Activated CD8-positive, alpha-beta T cell treated with anti-CD3 and anti-CD28 coated beads, Interleukin-2, amount 10 ng/mL, durations not matched to agents 7 days and 5 days (primary cell): ENCODE measurements at regions not wholly inside any gene's neighbourhood (a gene's known extent, or its start where the extent isn't known, plus 50 kb on each side); places are given as distances from the start of the nearest gene placed in this dataset.
"Not testable (repeated sequence)": the region's sequence is repeated elsewhere in the genome, so short reads cannot be mapped to it uniquely, and the experiment has no call there.

Source experiments
- ATAC-seq: fragments of 150-1000 bp; cut with Tn5 transposase; one replicate; pipeline ENCODE4 v1.10.0; 2021; ENCODE audit warnings: moderate library complexity
- CTCF ChIA-PET: fragments of 350-600 bp; sonication (Branson Sonifier 250); formaldehyde crosslinking; loops from one replicate; lab custom pipeline; 2021; ENCODE audit warnings: antibody characterized with exemption; lab: Charles Lee
- POLR2A ChIA-PET: fragments of 350-600 bp; sonication (Branson Sonifier 250); formaldehyde crosslinking; loops from one replicate; lab custom pipeline; 2021; ENCODE audit warnings: antibody characterized with exemption; lab: Charles Lee
- DNase-seq: peaks from one replicate; pipeline ENCODE4 v3.0.0-alpha.2; 2020
- H3K27ac Mint-ChIP-seq: one replicate; pipeline ENCODE4 v1.8.0; 2021; ENCODE audit warnings: mild to moderate bottlenecking, mixed read lengths
- H3K27me3 Mint-ChIP-seq: one replicate; pipeline ENCODE4 v1.8.0; 2021; ENCODE audit warnings: low read depth, mixed read lengths
- H3K36me3 Mint-ChIP-seq: one replicate; pipeline ENCODE4 v1.8.0; 2021; ENCODE audit warnings: low read depth, mixed read lengths
- H3K4me1 Mint-ChIP-seq: one replicate; pipeline ENCODE4 v1.8.0; 2021; ENCODE audit warnings: low read depth, mixed read lengths
- H3K4me3 Mint-ChIP-seq: one replicate; pipeline ENCODE4 v1.8.0; 2021; ENCODE audit warnings: mild to moderate bottlenecking, mixed read lengths
- H3K9me3 Mint-ChIP-seq: one replicate; pipeline ENCODE4 v1.8.0; 2022; ENCODE audit warnings: mixed read lengths; ENCODE audit not compliant: insufficient read depth

DNA sequence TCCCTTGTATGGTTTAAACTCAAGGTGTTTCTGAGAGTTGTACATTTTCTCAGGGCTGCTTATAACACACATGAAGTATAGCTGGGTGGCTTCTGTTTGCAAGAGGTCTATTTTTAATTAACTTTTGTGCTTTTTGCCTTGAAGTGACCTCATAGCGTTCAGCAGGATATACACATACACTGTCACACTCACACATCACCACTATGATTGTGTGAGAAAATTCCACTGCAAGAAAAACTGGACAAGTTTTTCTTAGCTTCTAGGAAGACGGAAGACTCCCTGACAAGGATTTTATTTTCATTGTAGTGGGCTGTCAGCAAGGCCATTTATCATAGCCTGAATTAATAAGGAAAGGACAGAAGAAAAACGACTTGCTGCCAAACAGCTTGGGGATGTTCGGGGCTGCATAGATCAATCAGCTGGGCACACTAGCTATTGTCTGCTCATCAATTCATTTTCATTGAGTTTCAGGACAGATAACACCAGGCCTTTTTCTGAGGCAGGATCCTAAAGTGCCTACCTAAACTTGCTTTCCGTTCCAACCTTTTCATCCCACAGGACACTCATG lies 192.8 kb upstream of the CRBN start:
- no peak for DNase-seq
- Mint-ChIP-seq H3K27me3 (no peaks in the 10 kb centered on the region), H3K36me3 (no peaks in the 10 kb centered on the region), H3K9me3 (peaks cover 11% of the 10 kb centered on the region), H3K4me1 (no peaks in the 10 kb centered on the region), H3K4me3 (no peak overlapping the region), H3K27ac (no peak overlapping the region)
- ChIA-PET POLR2A (no interaction called here), CTCF (no interaction called here)
- no peak for ATAC-seq

DNA sequence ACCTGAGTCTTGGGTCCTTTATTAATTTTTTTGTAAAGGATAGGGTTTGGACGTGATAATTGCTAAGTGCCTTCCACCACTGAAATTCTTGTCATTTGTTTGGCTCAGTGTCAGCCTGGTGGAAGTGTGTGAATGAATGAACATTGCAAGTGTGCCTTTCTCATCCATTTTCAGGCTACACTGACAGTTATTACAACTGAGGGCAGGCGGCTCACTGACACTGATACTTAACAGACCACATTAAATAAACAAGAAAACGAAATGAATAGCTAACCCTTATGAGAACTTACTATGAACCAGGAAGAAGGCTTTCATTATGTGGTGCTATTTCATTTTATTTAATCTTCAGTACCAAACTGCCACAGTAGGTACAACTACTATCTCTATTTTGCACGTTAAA lies 188.8 kb upstream of the CRBN start:
- Mint-ChIP-seq H3K36me3 (no peaks in the 10 kb centered on the region), H3K4me3 (no peak overlapping the region), H3K9me3 (no peaks in the 10 kb centered on the region), H3K27me3 (no peaks in the 10 kb centered on the region), H3K27ac (no peak overlapping the region), H3K4me1 (no peaks in the 10 kb centered on the region)
- DNase-seq = no peak
- ChIA-PET CTCF (no interaction called here), POLR2A (no interaction called here)
- ATAC-seq = no peak

DNA sequence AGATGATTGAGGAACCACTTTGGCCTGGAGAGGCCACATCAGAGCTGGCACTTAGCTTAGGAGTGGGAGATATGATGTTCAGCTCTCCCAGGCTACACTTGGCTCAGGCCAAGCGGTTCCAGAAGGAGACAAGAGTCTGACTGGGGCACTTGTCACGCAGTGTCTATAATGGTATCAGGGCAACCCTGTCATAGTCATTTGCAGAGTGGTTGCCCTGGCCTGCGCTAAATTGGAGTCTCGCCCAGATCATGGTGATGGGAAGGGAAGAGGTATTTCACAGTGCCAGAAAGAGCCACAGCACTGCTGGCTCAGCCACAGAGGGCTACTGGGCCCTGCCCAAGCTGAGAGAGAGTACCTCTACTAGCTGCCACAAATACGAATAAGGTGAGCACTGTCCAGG lies 186.9 kb upstream of the CRBN start:
- POLR2A ChIA-PET = no interaction called here
- no peak overlapping the region for H3K27ac Mint-ChIP-seq
- no peak for DNase-seq
- H3K4me3 Mint-ChIP-seq = no peak overlapping the region
- no peak for ATAC-seq
- H3K36me3 Mint-ChIP-seq = no peaks in the 10 kb centered on the region
- H3K27me3 Mint-ChIP-seq = no peaks in the 10 kb centered on the region
- CTCF ChIA-PET = no interaction called here
- no peaks in the 10 kb centered on the region for H3K9me3 Mint-ChIP-seq
- H3K4me1 Mint-ChIP-seq = no peaks in the 10 kb centered on the region

DNA sequence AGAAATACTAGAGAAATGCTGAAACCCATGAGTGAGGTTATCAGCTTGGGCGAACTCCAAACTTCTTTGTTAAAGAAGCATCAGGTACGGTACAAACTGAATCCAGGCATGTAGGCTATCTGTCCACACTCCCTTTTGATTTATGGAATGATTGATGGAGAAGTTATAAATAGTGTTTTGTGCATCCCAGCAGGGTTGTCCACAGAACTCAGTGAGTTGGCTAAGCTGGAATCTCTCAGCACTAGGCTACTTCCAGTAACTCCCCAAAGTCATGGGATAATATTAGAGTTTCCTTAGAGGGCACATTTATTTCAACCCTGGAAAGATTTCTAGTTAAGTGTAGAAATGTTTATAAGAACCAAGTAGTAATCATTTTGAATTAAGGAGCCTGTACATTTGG lies 186.2 kb upstream of the CRBN start:
- H3K4me3 Mint-ChIP-seq = no peak overlapping the region
- ChIA-PET CTCF (no interaction called here), POLR2A (no interaction called here)
- DNase-seq = no peak
- no peaks in the 10 kb centered on the region for H3K36me3 Mint-ChIP-seq
- no peaks in the 10 kb centered on the region for H3K27me3 Mint-ChIP-seq
- H3K4me1 Mint-ChIP-seq = no peaks in the 10 kb centered on the region
- no peak for ATAC-seq
- no peaks in the 10 kb centered on the region for H3K9me3 Mint-ChIP-seq
- H3K27ac Mint-ChIP-seq = no peak overlapping the region

DNA sequence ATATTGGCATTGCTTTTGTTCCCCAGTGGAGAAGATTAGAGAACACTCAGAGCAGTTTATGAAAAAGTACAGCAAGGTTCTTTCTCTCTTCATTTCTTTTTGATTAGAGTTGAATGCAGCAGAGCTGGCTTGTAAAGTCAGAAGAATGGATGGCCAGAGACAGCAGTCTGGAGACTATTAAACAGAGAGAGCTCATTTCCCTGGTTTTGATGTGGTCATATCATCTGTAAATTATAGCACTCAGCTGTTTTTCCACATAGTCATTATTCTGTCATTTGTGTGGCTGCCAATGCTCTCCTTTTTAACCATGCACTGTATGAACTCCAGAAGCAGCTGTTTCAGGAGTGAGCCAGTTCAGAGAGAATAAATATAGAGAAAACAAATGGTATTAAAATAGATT lies 177.4 kb upstream of the CRBN start:
- ChIA-PET POLR2A (no interaction called here), CTCF (no interaction called here)
- no peaks in the 10 kb centered on the region for H3K36me3 Mint-ChIP-seq
- H3K27me3 Mint-ChIP-seq = peaks cover 2% of the 10 kb centered on the region
- ATAC-seq (no peak), DNase-seq (no peak)
- no peaks in the 10 kb centered on the region for H3K9me3 Mint-ChIP-seq
- H3K4me3 Mint-ChIP-seq = no peak overlapping the region
- H3K27ac Mint-ChIP-seq = no peak overlapping the region
- H3K4me1 Mint-ChIP-seq = no peaks in the 10 kb centered on the region

DNA sequence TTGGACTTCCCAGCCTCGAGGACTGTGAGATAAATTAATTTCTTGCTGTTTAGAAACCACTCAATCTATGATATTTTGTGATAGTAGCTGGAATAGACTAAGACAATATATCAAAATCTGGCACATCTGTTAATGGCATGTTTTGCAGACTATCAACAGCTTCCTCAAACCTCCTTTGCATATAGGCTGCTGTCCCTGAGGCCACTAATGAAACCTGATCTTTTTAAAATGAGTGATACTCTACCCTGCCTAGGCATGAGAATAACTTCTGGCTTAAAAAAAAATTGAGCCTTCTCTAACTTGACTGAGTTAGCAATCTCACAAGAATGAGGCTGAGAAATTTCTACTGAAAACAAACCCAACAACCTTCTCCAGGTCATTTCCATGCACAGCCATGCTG lies 176.0 kb upstream of the CRBN start:
- CTCF ChIA-PET = no interaction called here
- POLR2A ChIA-PET = no interaction called here
- Mint-ChIP-seq H3K4me3 (no peak overlapping the region), H3K36me3 (no peaks in the 10 kb centered on the region), H3K27ac (no peak overlapping the region), H3K9me3 (no peaks in the 10 kb centered on the region), H3K27me3 (peaks cover 2% of the 10 kb centered on the region), H3K4me1 (no peaks in the 10 kb centered on the region)
- no peak for DNase-seq
- no peak for ATAC-seq

DNA sequence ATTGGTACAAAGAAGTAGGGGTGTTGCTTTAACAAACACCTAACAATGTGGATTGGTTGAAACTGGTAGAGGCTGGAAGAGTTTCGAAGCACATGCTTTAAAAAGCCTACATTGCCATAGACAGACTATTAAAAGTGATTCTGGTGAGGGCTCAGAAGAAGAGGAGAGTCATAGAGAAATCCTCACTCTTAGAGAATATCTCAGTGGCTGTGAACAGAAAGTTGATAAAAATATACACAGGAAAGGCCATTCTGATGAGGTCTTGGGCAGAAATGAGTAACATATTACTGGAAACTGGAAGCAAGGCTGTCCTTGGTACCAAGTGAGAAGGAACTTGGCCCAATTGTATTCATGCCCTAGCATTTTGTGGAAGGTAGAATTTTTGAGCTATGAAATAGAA lies 173.7 kb upstream of the CRBN start:
- CTCF ChIA-PET = no interaction called here
- Mint-ChIP-seq H3K36me3 (no peaks in the 10 kb centered on the region), H3K4me1 (no peaks in the 10 kb centered on the region), H3K27ac (no peak overlapping the region), H3K27me3 (peaks cover 2% of the 10 kb centered on the region), H3K9me3 (no peaks in the 10 kb centered on the region), H3K4me3 (no peak overlapping the region)
- DNase-seq (no peak), ATAC-seq (no peak)
- POLR2A ChIA-PET = no interaction called here

DNA sequence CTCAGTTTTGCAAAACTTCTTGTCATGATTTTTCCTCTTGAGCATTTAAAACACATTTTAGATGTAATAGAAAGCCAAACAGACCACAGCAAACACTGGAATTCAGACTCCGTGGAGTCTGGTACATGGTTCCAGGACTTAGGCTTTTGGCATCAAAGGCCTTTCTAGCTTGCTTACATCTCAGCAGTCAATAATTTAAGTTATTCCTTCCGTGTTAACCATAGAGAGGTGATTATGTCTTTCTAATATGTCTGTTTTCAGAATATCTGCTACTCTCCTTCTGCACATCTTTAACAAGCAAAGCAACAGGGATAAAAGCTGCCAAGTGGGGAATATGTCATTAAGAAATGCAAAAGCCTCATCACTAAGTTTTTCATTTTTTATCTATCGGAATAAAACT lies 171.7 kb upstream of the CRBN start:
- DNase-seq = no peak
- ChIA-PET CTCF (no interaction called here), POLR2A (no interaction called here)
- Mint-ChIP-seq H3K9me3 (no peaks in the 10 kb centered on the region), H3K27me3 (no peaks in the 10 kb centered on the region), H3K36me3 (no peaks in the 10 kb centered on the region), H3K27ac (no peak overlapping the region), H3K4me1 (no peaks in the 10 kb centered on the region), H3K4me3 (no peak overlapping the region)
- ATAC-seq = no peak

DNA sequence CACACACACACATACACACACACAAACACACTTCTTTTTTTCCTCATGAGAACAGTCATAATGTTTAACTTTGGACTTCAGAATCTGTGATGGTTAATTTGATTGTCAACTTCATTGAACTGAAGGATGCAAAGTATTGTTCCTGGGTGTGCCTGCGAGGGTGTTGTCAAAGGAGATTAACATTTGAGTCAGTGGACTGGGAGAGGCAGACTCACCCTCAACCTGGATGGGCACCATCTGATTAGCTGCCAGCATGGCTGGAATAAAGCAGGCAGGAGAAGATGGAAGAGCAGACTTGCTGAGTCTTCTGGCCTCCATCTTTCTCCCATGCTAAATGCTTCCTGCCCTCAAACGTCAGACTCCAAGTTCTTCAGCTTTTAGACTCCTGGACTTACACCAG lies 167.6 kb upstream of the CRBN start:
- H3K27me3 Mint-ChIP-seq, ATAC-seq, H3K4me3 Mint-ChIP-seq, DNase-seq, H3K36me3 Mint-ChIP-seq, H3K9me3 Mint-ChIP-seq, H3K4me1 Mint-ChIP-seq, H3K27ac Mint-ChIP-seq, POLR2A ChIA-PET, CTCF ChIA-PET: not testable (repeated sequence)

DNA sequence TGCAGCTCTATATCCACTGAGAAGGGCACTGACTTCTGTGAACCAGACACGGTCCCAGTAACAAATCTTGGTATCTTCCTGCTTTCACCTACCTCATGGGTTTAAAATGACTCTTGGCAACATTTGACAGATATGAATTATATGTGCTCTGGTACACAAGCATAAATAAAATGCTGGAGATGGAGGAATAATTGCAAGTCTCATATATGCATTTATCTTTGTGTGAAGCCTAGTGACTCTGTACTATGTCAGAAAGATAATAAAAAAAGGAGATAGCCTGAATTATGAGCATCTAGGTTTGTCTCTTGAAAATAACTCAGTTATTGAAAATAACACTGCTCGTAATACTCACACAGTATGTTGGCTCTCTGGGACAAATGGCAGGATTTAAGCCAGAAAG lies 167.1 kb upstream of the CRBN start:
- CTCF ChIA-PET = no interaction called here

DNA sequence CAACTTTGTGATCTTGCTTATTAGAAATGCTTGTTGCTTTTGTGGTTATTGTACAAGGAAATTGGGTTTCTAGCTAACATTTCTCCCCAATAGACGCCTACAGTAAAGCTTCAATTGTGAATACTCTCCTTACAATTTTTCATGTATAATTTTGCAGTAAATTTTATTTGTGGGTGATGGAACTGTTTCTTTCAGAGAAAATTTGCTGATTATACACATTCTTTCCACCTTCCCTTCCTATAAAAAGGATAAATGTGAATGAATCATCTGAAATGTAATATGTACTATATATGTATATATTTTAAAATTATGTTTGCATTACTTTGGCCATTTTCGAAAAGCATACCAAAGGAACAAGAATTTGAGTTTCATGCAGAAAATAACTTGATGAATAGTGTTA lies 162.7 kb upstream of the CRBN start:
- ATAC-seq (no peak), DNase-seq (no peak)
- Mint-ChIP-seq H3K36me3 (no peaks in the 10 kb centered on the region), H3K4me3 (no peak overlapping the region), H3K27me3 (no peaks in the 10 kb centered on the region), H3K4me1 (no peaks in the 10 kb centered on the region), H3K9me3 (no peaks in the 10 kb centered on the region), H3K27ac (no peak overlapping the region)
- ChIA-PET CTCF (no interaction called here), POLR2A (no interaction called here)

More for the DNA sequence above, 167.1 kb upstream of the CRBN start:
- POLR2A ChIA-PET = no interaction called here
- H3K4me3 Mint-ChIP-seq = no peak overlapping the region
- H3K27me3 Mint-ChIP-seq = no peaks in the 10 kb centered on the region
- no peaks in the 10 kb centered on the region for H3K4me1 Mint-ChIP-seq
- H3K27ac Mint-ChIP-seq = no peak overlapping the region
- DNase-seq (no peak), ATAC-seq (no peak)
- no peaks in the 10 kb centered on the region for H3K9me3 Mint-ChIP-seq
- no peaks in the 10 kb centered on the region for H3K36me3 Mint-ChIP-seq

DNA sequence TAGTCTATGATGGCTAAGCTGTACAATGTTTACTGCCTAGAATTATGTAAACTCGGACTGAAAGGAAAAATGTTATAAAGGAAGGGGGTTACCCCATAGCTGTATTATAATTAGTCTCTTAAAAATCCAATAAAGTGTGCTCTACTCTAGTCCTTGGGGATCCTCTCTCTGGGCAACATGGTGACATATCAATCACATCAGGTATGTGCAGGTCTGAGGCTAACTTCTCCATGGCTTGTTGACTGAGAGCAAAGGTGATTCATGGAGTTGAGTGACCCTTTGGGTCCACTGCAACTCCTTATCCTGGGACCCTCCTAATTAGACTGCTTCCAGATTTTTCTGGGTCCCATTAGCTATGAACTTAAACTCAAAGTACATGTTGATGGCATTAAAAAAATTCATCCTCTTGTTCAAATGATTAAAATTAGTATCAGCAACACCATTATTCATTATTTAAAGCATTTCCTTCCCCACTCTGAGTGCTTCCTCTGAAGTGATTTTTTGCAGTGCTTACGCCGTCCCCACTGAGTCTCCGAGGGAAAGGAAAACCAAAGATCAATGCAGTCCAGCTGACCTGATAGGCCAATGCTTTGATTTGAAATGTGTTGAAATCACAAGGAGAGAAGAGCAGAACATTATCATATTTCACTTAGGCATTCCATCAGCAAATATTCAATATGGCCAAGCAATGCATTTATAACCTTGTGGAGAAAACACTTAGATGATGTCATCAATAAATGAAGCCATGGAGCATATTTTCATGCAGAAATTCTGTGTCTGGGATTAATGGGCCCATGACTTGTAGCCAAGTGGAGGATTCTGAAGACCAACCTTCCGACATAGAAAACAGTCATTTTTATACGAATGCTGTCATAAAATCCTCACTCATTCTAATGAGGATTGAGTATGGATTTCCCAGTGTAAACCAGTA lies 161.7 kb upstream of the CRBN start:
- Mint-ChIP-seq H3K36me3 (no peaks in the 10 kb centered on the region), H3K4me3 (no peak overlapping the region), H3K27ac (no peak overlapping the region), H3K9me3 (no peaks in the 10 kb centered on the region), H3K4me1 (no peaks in the 10 kb centered on the region), H3K27me3 (no peaks in the 10 kb centered on the region)
- ChIA-PET POLR2A (no interaction called here), CTCF (no interaction called here)
- ATAC-seq = no peak
- no peak for DNase-seq
